Smooth muscle cell of the brain vasculature (primary cell): ENCODE measurements at regions not wholly inside any gene's neighbourhood (a gene's known extent, or its start where the extent isn't known, plus 50 kb on each side); places are given as distances from the start of the nearest gene placed in this dataset.
A peak's percentile ranks its signal among the peaks of the same experiment; 100 is the strongest.

Experiments
- DNase-seq: peaks from one replicate; pipeline ENCODE4 v3.0.0-alpha.2; 2012; ENCODE audit warnings: low read depth, low spot score

GRCh38 chr3:146839727-146840375 lies 234.7 kb upstream of the PLSCR5 start:
- no peak for DNase-seq

DNA sequence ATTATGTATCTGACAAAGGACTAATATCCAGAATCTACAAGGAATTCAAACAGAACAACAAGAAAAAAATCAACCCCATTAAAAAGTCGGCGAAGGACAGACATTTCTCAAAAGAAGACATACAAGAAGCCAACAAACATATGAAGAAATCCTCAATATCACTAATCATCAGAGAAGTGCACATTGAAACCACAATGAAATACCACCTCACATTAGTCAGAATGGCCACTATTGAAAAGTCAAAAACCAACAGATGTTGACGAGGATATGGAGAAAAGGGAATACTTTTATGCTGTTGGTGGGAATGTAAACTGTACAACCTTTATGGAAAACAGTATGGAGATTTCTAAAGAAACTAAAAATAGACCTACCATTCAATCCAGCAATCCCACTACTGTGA lies 233.1 kb upstream of the PLSCR5 start:
- DNase-seq, result no peak

DNA sequence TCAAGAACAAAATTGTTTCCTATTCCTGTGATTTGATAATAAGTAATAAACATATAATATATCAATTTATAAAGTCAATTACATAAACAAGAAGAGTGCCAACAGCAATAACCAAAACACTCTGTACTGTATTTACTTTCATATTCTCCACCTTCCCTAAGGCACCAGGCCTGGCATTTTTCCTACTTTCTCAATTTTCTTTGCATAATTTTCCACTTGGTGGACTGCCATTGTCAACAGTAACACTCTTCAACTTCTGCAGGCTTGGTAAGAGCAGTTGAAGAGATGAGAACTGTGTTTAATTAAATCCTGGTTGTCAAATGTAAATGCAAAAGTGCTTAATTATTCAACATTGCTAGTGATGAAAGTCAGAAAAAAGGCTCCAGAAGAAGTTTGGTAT lies 229.8 kb upstream of the PLSCR5 start:
- DNase-seq, result no peak

DNA sequence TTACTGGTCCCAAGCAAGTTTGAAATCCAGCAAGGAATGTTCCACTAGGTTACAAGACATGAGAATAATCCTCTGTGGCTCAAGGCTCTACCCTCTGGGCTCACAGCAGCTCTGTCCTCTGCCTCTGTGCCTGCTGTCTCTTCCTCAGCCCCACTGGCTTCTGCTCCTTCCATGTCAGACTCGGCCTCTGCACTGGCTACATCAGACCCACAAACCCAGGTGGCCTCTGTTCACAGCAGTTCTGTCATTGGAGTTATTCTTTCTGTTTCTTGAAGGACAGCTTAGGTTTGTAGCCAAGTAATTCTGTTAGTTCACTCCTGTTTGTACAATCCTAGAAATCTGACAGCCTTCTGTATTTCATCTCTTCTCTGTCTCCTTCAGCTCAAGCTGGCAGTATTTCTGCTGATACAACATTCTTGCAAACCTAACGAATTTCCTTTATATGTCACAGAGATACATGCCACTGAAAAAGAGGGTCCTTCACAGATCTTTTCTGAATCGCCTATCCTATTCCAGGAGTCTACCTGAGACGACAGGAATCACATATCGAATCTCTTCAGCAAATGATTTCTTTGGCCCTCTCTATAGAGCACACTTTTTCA lies 227.8 kb upstream of the PLSCR5 start:
- DNase-seq, result no peak

- DNase-seq, result no peak
These were observed 226.5 kb upstream of the PLSCR5 start for GRCh38 chr3:146831659-146832058.

DNA sequence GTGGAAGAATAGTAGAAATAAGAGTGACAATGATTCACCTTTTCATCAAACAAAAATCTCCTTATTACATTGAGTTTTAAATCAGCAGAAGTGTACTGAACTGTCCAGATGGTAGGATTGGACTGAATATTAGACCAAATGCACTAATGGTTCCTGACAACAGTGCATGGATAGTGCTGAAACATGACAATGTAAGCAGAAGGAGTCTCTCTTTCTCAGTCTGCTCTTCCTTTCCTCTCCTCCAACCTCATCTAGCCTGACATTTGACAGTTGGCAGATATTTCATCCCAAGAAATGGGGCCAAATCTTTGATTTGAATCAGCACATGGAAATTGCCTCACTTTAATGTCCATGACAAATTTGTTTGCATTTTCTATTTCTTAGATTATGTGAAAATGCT lies 225.1 kb upstream of the PLSCR5 start:
- DNase-seq, result no peak

DNA sequence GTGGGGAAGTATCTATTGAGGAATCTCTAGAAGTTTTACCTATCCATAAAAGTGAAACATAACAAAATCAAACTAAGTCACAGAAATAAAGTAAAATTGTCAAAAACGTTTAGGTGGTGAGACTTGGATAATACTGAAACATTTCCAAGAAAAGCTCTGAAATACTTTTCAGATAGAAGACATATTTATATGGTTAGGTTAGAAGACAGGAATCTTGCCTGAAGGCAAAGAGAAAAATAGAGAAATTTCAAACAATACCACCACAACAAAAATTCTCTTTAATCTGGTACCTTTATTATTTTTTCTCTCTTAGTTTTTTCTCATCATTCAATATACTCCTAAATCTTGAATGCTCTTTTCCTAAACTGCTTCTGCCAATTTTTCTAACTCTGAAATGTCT lies 222.7 kb upstream of the PLSCR5 start:
- no peak for DNase-seq

DNA sequence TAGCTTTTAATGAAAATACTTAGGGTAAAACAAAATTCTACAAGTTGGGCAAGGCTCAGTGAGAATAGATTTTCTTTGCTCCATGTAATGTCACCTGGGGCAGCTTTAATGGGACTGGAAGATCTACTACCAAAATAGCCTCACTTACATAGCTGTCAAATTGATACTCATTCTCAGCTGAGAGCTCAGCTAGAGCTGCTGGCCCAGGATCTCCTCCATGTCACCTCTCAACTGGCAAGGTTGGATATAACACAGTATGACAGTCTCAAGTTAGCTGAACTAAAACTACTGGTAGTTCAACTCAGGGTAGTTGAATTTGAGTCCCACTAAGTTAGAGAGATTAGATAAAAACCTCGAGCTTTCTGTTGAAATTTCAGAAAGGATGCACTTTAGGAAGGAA lies 218.5 kb upstream of the PLSCR5 start:
- DNase-seq, result no peak

GRCh38 chr3:146818866-146819265 lies 213.7 kb upstream of the PLSCR5 start:
- no peak for DNase-seq

DNA sequence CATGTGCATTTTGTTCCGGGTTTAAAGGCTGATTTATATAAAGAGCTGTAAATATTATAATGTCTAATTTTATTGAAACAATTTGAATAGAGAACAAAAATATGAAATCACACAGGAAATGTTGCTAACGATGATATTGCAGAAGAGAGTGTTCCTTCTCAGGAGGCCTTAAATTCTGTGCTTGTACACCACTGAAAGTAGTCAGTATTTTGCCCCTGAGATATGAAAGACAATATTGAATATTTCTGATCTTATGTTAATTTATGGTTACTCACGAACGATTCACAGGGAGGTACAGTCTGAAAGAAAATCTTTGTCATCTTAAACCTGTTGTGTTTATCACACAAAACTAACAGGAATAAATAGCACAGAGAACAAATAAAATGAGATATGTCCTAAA lies 213.2 kb upstream of the PLSCR5 start:
- no peak for DNase-seq

- DNase-seq, result no peak
These were observed 212.6 kb upstream of the PLSCR5 start for GRCh38 chr3:146817704-146818103.

DNA sequence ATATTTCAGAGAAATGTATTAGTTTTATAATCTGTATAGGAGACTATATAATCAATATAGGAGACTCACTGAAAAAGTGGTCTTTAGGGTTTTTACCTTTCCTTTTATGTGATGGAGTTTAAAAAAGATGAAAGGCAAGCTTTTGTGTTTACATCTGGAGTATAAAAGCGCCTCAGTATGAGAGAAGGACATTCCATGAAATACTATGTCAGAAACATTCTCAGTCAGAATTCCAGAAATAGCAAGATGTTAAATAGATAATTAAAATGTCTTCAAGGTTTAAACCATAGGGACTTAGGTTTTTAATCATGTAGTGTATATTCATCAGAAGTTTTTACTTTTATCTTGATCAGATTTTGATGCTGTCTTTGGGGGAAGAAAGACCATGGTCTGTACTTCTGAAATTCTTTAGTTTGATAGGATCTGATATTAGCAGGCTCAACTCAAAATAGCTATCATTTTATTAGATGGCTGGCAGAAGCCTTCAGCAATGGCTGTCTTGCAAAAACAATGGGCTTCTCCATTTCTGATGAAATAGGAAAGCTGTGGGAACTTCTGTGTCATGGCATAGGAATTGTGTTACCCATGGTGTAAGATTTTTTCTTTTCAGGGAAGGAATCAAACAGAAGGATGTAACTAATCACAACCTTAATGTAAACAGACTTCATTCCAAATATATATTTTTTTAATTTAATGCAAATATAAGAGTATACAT lies 209.6 kb upstream of the PLSCR5 start:
- no peak for DNase-seq

DNA sequence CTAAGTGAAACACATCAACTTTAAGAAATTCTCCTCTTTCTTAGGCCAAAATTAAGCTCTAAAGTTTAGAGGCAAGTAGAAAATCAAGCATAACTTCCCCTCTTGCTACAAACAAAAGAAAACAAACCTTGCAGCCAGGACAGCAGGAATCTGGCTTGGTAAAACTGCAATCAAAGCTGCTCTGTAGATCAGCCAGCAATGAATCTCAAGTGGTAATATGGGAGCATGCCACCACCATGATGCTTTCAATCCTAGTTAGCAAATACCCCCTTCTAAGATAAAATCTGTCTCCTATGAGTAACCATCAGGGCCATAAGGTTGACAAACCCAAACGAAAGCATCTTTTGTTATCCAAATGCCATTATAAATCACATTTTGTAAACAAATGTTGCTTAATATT lies 208.3 kb upstream of the PLSCR5 start:
- DNase-seq, result no peak

- peak; percentile 95 for DNase-seq
These were observed 198.6 kb upstream of the PLSCR5 start for GRCh38 chr3:146803745-146804144.

GRCh38 chr3:146801492-146801891 lies 196.3 kb upstream of the PLSCR5 start:
- no peak for DNase-seq

DNA sequence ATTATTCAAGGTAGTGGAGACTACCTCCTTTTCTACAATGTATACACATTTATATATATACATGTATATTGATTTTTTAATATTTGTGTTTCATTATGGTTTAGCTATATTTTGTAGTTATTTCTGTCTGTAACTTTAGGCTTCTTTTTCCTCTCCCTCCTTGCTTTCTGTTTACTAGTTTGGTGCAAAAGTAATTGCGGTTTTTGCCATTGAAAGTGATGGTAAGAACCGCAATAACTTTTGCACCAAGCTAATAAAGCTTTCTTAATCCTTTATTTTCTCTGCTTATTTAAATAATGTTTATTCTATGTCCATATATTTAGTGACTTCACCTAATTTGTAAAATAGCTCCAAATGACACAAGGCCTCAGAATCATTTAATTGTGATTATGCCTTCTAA lies 195.3 kb upstream of the PLSCR5 start:
- DNase-seq, result no peak

- DNase-seq, result no peak
These were observed 190.9 kb upstream of the PLSCR5 start for GRCh38 chr3:146796078-146796477.

- no peak for DNase-seq
These were observed 178.3 kb upstream of the PLSCR5 start for GRCh38 chr3:146783446-146783845.

DNA sequence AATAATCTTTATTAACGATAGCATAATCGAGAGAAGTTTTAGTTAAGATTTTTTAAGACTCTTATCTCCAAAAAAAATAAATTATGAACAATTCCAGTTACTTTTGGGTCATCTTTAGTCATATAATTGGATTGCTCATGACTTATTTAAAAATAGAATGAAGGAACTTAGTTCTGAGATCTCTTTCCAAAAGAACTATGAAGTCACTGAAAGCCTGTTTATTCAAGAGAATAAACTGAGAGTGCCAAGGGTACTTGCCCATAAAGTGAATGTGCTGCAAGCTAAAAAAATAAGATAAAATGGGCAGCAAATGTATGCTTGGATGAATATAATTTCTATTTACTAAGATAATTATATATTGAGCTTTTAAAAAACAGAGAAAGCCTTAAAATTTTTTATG lies 176.5 kb upstream of the PLSCR5 start:
- no peak for DNase-seq

GRCh38 chr3:146781059-146781458 lies 175.9 kb upstream of the PLSCR5 start:
- DNase-seq, result no peak

DNA sequence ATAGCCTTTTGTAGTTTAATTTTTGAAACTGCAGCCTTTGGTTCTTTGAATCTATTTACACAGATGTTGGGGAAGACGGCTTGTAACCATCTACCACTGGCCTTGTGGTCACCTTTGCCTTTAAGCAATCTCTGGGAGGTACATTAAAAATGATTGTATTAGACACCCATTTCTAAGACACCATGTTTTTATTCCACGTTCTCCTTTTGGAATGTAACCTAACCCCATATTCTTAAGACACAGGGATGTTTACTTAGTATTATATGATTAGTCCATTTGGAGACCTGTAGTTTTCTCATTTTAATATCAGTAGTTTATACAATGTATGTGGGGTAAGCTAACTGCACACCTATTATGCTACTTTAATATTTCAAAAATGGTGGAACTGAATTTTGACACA lies 175.1 kb upstream of the PLSCR5 start:
- no peak for DNase-seq

DNA sequence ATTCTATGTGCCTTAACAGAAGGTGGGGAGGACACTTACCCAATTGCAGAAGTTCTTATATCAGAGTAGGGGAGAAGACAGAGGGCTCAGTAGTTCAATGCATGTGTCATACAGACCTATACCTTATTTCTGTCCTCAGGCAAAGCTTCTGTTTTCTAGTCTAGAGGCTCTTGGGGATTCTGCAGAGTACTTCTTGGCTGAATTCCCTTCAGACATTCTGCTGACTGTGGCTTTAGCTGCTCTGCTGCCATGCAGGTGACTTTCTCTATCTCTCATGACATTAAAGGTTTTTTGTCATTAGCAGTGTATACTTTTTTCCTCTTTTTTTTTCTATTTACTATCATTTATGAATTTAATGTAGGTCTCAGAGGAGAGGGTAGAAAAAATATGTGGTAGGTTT lies 172.8 kb upstream of the PLSCR5 start:
- no peak for DNase-seq

DNA sequence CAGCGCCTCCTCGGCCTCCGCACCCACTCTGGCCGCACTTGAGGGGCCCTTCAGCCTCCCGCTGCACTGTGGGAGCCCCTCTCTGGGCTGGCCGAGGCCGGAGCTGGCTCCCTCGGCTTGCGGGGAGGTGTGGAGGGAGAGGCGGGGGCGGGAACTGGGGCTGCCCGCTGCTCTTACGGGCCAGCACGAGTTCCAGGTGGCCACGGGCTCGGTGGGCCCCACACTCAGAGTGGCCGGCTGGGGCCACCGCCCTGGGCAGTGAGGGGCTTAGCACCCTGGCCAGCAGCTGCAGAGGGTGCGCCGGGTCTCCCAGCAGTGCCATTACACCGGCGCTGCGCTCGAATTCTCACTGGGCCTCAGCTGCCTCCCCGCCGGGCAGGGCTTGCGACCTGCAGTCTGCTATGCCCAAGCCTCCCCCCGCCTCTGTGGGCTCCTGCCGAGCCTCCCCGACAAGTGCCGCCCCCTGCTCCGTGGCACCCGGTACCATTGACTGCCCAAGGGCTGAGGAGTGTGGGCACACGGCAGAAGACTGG lies 167.1 kb upstream of the PLSCR5 start:
- DNase-seq, result no peak
